Urinary bladder (tissue), 3 donors: ENCODE measurements at regions not wholly inside any gene's neighbourhood (a gene's known extent, or its start where the extent isn't known, plus 50 kb on each side); places are given as distances from the start of the nearest gene placed in this dataset.
A peak's percentile ranks its signal among the peaks of the same experiment; 100 is the strongest.
"Not testable (repeated sequence)": the region's sequence is repeated elsewhere in the genome, so short reads cannot be mapped to it uniquely, and the experiment has no call there.

Source experiments
- DNase-seq: peaks from one replicate; pipeline ENCODE4 v3.0.0-alpha.2; 2015; ENCODE audit errors: extremely low spot score
- H3K27ac ChIP-seq: one replicate; pipeline ENCODE4 v1.5.1; 2013; ENCODE audit warnings: low read depth, mild to moderate bottlenecking, moderate library complexity
- H3K36me3 ChIP-seq: one replicate; pipeline ENCODE4 v1.6.1; 2013; ENCODE audit warnings: mild to moderate bottlenecking, moderate library complexity; ENCODE audit not compliant: insufficient read depth
- H3K4me1 ChIP-seq: one replicate; pipeline ENCODE4 v1.6.1; 2013; ENCODE audit warnings: mild to moderate bottlenecking, moderate library complexity; ENCODE audit not compliant: insufficient read depth
- H3K4me3 ChIP-seq: one replicate; pipeline ENCODE4 v1.5.1; 2013; ENCODE audit warnings: low read depth, low read length
- WGBS: extraction: QIAGEN DNeasy Blood & Tissue Kit; methylation state at CpG from one replicate; pipeline ENCODE4 v1.1.7; 2013; 5-methylcytosine and 5-hydroxymethylcytosine counted together
- donor health status: healthy with polysubstance abuse.
- donor health status: healthy.

- H3K36me3 ChIP-seq, result no peaks in the 10 kb centered on the region
- no peaks in the 10 kb centered on the region for H3K4me1 ChIP-seq
- no peak for DNase-seq
- no peak overlapping the region for H3K27ac ChIP-seq
- no peak overlapping the region for H3K4me3 ChIP-seq
Measured at GRCh38 chr2:83234246-83234645, 1224.8 kb downstream of the SUCLG1 start.

GRCh38 chr2:83233781-83234180, 1225.3 kb downstream of the SUCLG1 start:
- Histone ChIP-seq H3K36me3 (no peaks in the 10 kb centered on the region), H3K4me1 (no peaks in the 10 kb centered on the region), H3K4me3 (no peak overlapping the region), H3K27ac (no peak overlapping the region)
- DNase-seq, result no peak
- WGBS, result 67% methylated on average over 2 of the region's 2 CpGs

GRCh38 chr2:83233326-83233725, 1225.8 kb downstream of the SUCLG1 start:
- Histone ChIP-seq H3K4me3 (no peak overlapping the region), H3K4me1 (no peaks in the 10 kb centered on the region), H3K27ac (no peak overlapping the region), H3K36me3 (no peaks in the 10 kb centered on the region)
- no peak for DNase-seq

GRCh38 chr2:83229443-83229842, 1229.6 kb downstream of the SUCLG1 start:
- Histone ChIP-seq H3K4me1 (no peaks in the 10 kb centered on the region), H3K27ac (no peak overlapping the region), H3K36me3 (no peaks in the 10 kb centered on the region), H3K4me3 (no peak overlapping the region)
- no peak for DNase-seq
- WGBS, result 79% methylated on average over 2 of the region's 2 CpGs

GRCh38 chr2:83224591-83225200, 1234.4 kb downstream of the SUCLG1 start:
- H3K4me3 ChIP-seq, result no peak overlapping the region
- H3K27ac ChIP-seq, result no peak overlapping the region
- no peaks in the 10 kb centered on the region for H3K4me1 ChIP-seq
- WGBS, result 77% methylated on average over 5 of the region's 5 CpGs
- no peak for DNase-seq
- no peaks in the 10 kb centered on the region for H3K36me3 ChIP-seq

- WGBS, result 80% methylated on average over 4 of the region's 4 CpGs
- no peak overlapping the region for H3K27ac ChIP-seq
- H3K36me3 ChIP-seq, result no peaks in the 10 kb centered on the region
- DNase-seq, result no peak
- H3K4me3 ChIP-seq, result no peak overlapping the region
- H3K4me1 ChIP-seq, result no peaks in the 10 kb centered on the region
Measured at GRCh38 chr2:83221258-83221657, 1237.8 kb downstream of the SUCLG1 start.

GRCh38 chr2:83217854-83218253, 1241.2 kb downstream of the SUCLG1 start:
- Histone ChIP-seq H3K27ac (no peak overlapping the region), H3K4me3 (no peak overlapping the region), H3K36me3 (no peaks in the 10 kb centered on the region), H3K4me1 (no peaks in the 10 kb centered on the region)
- DNase-seq, result no peak
- WGBS, result 84% methylated on average over 4 of the region's 4 CpGs

- under 1% methylated on average over 1 of the region's 1 CpG for WGBS
- Histone ChIP-seq H3K36me3 (no peaks in the 10 kb centered on the region), H3K4me3 (no peak overlapping the region), H3K4me1 (no peaks in the 10 kb centered on the region), H3K27ac (no peak overlapping the region)
- peak; percentile 13 for DNase-seq
Measured at GRCh38 chr2:83196225-83196624, 1262.9 kb downstream of the SUCLG1 start.

GRCh38 chr2:83191316-83191715, 1267.8 kb downstream of the SUCLG1 start:
- no peak overlapping the region for H3K4me3 ChIP-seq
- no peaks in the 10 kb centered on the region for H3K4me1 ChIP-seq
- no peak overlapping the region for H3K27ac ChIP-seq
- 96% methylated on average over 2 of the region's 2 CpGs for WGBS
- H3K36me3 ChIP-seq, result no peaks in the 10 kb centered on the region
- no peak for DNase-seq

GRCh38 chr2:83186105-83186760, 1272.8 kb downstream of the SUCLG1 start:
- H3K36me3 ChIP-seq, result no peaks in the 10 kb centered on the region
- H3K27ac ChIP-seq, result no peak overlapping the region
- DNase-seq, result no peak
- WGBS, result 82% methylated on average over 8 of the region's 8 CpGs
- H3K4me3 ChIP-seq, result no peak overlapping the region
- H3K4me1 ChIP-seq, result no peaks in the 10 kb centered on the region

GRCh38 chr2:83180862-83181530, 1278.1 kb downstream of the SUCLG1 start:
- H3K36me3 ChIP-seq, H3K4me3 ChIP-seq, DNase-seq, H3K4me1 ChIP-seq, H3K27ac ChIP-seq: not testable (repeated sequence)
- WGBS, result 95% methylated on average over 34 of the region's 34 CpGs

GRCh38 chr2:83176539-83176938, 1282.5 kb downstream of the SUCLG1 start:
- Histone ChIP-seq H3K4me3 (no peak overlapping the region), H3K27ac (no peak overlapping the region), H3K36me3 (no peaks in the 10 kb centered on the region), H3K4me1 (no peaks in the 10 kb centered on the region)
- no peak for DNase-seq
- 96% methylated on average over 2 of the region's 2 CpGs for WGBS

GRCh38 chr2:83172841-83173240, 1286.2 kb downstream of the SUCLG1 start:
- Histone ChIP-seq H3K36me3 (no peaks in the 10 kb centered on the region), H3K4me3 (no peak overlapping the region), H3K27ac (no peak overlapping the region), H3K4me1 (no peaks in the 10 kb centered on the region)
- 66% methylated on average over 2 of the region's 2 CpGs for WGBS
- no peak for DNase-seq

- DNase-seq, result no peak
- WGBS, result 82% methylated on average over 2 of the region's 2 CpGs
- H3K4me1 ChIP-seq, result no peaks in the 10 kb centered on the region
Measured at GRCh38 chr2:83168377-83168776, 1290.7 kb downstream of the SUCLG1 start.

More at GRCh38 chr2:83168377-83168776, 1290.7 kb downstream of the SUCLG1 start:
- Histone ChIP-seq H3K36me3 (no peaks in the 10 kb centered on the region), H3K27ac (no peak overlapping the region), H3K4me3 (no peak overlapping the region)
